Stimulated activated naive CD4-positive, alpha-beta T cell (primary cell): ENCODE measurements at regions not wholly inside any gene's neighbourhood (a gene's known extent, or its start where the extent isn't known, plus 50 kb on each side); places are given as distances from the start of the nearest gene placed in this dataset.

Experiments used
- DNase-seq, 6 experiments: peaks; one replicate each; lab custom pipeline; 2025; lab: John Stamatoyannopoulos, UW

DNA sequence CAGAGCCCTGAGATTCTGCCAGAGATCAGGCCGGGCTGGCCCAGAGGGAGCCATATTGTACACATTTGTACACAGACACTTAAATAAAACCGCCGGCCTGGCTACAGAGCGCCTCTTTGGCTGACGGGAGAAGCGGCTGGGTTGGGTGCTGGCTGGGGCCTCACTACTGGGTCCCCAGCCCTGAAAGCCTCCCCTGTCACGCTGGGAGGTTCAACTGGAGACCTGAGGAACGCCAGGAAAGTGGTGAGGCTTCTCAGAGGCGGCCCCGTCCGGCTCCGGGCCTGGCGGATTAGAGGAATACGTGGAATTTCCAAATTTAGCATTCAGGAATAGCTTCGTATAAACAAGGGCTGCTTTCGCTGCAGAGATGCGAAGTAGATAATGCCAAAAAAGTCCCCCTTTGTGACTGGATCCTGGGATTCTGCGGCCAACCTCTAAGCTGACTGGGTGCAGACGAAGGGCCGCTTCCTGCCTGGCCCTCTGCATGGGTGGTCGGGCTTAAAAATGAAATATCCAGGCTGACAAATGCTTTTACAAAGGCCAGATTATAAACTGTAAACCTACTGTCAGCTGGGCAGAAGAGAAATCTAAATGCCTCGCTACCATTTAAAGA, 252.4 kb downstream of the IRF8 start:
- no peak for DNase-seq

DNA sequence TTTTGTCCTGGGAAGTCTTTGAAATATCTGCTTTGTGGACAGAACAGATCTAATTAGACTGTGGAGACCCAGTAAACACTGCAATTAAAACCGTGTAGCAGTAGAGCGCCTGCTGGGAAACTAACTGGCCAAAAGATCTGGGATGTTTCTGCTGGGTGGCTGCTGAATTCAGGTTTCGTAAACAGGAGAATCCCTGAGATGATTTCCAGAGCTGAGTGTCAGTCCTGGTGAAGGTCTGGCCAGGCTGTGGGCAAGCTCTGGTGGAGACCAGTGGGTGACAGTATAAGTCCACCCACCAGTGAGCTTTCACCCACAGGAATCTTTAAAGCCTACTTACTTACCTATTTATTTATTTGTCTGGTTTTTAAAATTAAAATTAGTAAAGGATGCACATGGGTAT, 257.2 kb downstream of the IRF8 start:
- no peak for DNase-seq

DNA sequence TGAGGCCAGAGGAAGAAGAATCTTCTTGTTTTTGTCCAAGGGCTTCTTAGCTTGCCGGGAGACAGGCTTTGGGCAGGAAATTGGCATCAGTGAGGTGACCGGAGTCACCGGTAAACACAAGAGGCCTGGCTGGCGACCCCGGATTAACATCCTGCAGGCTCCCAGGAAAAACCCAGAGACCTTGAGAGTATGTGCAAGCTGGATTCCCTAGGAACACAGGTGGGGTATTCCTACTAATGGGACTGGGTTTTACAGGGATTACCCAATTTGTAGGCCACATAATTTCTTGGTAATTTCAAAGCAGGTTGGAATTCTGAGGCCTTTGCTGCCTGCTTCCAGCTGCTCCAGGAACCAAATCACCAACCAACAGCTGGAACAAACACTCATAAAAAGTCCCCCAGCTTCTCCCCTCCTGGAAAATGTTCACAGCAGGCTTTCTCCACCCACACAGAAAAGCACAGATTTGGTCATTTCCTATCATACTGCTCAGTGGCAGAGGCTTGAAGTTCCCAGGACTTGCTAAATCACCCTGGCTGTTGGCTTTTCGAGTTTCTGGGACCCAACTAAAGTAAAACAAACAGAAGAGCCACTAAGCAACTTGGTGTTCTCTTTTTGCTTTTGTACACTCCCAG, 258.8 kb downstream of the IRF8 start:
- no peak for DNase-seq

DNA sequence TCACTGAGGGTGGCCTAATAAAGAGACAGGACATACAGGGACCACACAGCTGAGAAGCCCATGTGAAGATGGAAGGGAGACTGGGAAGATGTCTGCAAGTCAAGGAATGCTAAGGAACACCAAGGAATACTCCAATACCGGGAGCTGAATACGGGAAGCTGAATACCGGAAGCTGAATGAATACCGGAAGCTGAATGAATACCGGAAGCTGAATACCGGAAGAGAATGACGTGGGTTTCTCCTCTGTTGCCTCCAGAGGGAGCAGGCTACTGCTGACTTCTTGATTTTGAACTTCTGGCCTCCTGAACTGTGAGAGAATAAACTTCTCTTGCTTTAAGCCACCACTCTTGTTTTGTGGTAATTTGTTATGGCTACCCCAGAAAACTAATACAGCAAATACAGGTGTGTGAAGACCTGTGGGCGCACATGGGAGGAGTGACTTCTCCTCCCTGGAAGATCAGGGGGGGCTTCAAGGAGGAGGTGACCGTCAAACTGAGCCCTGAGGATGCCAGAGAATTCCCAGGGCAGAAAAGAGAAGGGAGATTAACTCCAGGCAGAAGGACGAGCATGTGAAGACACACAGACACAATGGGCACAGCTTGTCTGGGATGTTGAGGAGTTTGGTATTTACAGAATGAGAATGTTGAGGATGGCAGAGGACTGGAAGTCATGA, 259.9 kb downstream of the IRF8 start:
- no peak for DNase-seq

DNA sequence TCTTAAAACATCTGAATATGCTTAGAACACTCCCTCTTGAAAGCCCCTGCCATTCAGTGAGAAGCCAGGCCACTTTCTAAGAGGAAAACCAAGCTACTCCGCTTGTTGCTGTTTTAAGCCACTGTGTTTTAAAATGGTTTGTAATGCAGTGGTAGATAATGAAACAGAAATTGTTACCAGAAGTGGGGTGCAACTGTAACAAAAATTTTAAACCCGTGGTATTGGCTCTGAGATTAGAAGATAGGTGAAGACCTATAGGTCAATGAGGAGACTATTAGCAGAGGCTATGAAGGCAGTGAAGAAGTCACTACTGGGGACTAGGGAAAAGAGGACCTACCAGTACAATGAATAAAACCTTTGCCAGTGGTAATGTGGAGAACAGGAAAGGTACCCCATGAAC, 266.5 kb downstream of the IRF8 start:
- DNase-seq, result no peak

DNA sequence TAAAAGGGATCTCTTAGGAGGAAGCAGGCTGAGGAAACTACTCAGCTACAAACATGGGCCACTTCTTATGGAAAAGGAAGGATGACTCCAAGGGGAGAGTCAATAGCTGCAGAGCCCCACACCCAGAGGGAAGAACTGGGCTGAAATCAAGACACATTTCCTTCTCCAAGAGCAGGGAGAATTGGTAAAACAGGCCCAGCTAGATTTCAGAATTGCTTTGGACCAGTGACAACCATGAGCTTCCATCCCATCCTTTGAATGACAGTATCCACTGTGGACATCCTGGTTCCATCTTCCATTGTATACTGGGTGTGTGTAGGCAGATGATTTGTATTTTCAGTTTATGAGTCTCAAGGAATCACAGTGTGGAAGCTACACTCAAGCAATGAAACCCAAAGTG, 267.5 kb downstream of the IRF8 start:
- DNase-seq, result no peak

DNA sequence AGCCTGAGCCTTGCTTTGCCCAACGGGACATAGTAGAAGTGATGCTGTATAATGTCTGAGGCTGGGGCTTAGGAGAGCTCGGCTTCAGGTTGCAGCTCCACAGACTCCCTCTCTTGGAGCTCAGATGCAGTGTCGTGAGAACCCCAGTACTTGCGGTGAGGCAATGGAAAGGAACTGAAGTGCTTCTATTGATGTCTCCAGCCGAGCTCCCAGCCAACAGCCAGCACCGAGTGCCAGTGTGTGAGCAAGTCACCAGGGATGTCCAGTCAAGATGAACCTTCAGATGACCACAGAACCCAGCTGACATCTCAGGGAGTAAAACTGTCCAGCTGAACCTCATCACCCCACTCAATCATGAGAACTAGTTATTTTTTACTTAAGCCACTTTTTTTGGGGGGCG, 268.1 kb downstream of the IRF8 start:
- no peak for DNase-seq

DNA sequence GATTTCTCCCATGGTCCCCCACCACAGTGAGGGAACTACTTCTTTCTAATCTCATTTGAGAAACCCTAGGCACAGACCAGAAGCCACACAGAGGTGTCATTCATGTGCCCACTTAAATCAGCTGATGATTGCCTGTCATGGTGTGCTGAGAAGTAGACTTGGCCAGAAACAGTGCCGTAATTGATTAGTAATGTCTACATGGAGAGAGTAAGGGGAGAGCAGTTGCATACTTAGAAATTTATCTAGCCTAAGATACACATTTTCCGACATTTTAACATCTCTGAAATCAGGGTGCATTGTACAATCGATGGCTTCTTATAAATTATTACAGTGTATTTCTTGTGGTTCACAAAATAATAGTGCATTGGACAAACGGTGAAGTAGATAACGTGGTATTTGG, 271.8 kb downstream of the IRF8 start:
- no peak for DNase-seq

DNA sequence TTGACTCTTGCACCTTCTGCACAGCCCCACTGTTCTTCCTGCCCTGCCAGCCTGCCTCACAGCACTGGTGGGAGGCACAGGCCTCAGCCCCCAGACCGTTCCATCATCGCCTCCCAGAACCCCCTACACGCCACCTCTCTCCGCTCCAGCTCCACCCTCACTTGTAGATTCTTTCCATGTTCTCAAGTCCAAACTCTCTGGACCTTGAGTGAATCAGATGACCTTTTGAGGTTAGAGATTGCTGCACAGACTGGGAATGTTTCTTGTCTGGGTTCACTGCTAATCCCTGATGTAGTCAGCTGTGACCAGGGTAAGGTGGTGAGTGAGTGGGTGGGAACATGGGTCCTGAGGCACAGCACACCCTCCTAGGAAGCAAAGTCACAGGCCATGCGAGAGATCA, 272.4 kb downstream of the IRF8 start:
- no peak for DNase-seq

DNA sequence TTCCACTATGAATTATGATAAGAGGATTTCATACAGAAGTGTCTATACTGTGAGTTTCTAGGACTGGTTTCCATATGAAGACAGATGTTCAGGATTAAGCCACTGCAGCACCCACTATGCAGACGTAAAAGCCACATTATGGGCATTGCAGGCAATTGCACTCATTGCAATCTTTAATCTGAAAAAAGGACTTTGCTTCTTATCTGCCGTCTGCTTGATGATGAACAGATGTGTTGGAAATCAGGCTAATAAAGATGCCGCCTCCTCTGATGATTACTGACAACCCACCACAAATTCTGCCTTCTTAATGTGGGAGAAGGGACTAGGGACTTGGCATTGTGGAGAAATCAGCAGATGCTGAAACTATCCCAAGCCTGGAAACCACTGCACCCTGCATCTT, 276.9 kb downstream of the IRF8 start:
- DNase-seq, result no peak

DNA sequence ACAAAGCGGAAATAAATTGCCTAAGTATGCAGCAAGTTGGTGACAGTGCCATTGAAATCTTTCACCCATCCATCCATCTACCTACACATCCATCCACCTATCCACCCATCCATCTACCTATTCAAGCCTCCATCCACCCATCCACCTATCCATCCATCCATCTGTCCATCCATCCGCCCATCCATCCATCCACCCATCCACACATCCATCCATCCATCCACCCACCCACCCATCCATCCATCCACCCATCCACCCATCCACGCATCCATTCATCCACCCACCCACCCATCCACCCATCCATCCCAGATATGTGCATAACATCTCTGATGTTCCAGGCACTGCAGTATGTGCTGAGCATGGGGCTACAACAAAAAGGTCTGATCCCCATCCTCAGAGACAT, 277.5 kb downstream of the IRF8 start:
- no peak for DNase-seq

DNA sequence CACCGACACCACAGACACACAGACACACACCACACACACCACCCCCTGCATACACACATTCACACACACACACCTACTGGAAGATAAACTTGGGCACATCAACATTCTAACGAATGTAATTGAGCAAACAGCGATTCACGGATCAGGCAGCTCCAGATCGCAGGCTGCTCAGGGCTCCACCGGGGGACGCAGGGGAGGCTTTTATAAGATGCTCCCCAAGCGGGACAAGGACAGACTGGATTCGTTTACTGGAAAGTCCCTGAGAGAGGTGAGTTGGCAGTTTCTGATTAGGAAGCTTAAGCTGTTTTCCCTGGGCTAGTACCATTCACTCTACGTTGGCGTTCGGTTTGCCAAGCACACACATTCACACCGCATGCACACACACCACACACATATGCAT, 281.3 kb downstream of the IRF8 start:
- DNase-seq, result no peak

DNA sequence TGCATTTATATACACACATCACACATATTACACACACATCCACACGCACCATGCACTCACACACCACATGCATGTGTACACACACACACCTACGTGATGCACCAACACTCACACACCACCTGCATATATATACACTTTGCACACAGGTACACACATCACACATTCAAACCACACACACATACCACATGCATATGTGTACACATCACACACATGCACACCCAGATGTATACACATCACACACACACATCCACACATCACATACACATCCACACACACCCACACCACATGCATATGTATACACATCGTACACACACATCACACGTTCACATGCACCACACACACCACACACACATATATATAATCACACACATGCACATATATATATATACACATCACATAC, 281.8 kb downstream of the IRF8 start:
- no peak for DNase-seq

DNA sequence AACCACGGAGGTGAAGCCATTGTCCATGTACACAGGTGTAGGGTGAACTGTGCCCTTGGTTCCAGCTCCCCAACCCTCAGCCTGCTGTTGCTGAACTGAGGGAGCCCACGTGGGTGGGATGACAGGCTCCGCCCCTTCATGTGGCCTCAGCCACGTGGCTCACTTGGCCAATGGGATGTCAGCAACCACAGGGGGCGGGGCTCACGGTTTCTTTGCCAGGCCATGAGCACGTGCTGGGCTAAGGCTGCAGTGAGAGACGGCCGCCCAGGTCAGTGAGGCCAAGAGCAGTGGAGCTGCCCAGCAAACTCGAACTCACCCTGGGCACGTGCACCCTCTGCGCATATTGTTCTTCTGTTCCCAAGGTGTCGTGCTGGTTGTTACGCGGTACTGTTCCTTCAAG, 282.6 kb downstream of the IRF8 start:
- no peak for DNase-seq

DNA sequence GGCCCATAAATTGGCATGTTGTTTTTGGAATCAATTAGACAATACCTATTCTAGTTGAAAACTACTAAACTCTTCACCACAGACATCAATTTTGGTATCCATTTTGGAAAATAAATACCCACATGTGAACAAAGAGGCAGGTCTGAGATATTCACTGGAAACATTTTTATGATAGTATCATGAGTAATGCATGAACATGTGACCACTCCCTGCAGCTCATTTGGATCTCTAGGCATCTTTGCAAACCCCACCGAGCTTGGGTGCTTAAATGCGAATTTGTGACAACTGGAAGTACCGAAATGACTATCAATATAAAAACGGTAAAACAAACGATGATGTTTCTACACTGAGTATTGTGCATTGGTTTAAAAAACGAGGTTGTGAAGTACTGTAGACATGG, 285.2 kb downstream of the IRF8 start:
- DNase-seq, result no peak

DNA sequence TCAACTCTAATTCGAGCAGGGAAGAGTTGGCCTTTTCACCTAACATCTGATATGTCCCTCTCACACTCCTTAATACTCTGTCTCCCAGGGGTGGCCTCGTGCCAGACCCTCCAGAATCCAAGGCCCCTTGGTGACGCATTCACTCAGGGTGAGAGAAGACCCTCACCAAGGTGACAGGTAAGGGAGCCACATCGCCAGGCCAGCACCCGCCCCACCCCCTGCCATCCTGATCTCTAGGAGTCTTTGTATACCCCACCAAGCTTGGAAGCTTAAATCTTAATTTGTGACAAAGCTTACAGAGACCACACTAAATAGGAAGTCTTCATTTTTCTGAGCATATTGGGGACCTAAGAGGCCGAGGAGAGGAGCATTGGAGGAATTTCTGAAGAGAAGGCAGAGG, 286.1 kb downstream of the IRF8 start:
- no peak for DNase-seq

DNA sequence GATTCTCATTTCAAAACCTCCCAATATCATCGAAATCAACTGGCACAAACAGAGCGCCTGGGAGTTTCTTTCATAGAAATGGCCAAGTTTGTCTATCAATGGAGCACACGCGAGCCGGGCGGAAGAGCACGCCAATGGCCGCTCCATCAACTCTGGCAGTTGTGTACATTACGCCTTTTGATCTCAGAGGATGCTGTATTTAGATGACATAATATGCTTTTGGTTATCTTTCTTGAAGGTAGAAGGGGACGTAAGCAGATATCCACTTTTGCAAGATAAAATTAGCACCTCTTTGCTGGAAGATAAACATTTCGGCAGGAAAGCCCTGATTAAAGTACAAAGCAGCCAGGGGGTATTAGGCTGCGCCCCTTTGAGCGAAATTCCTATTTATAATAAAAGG, 287.4 kb downstream of the IRF8 start:
- no peak for DNase-seq

DNA sequence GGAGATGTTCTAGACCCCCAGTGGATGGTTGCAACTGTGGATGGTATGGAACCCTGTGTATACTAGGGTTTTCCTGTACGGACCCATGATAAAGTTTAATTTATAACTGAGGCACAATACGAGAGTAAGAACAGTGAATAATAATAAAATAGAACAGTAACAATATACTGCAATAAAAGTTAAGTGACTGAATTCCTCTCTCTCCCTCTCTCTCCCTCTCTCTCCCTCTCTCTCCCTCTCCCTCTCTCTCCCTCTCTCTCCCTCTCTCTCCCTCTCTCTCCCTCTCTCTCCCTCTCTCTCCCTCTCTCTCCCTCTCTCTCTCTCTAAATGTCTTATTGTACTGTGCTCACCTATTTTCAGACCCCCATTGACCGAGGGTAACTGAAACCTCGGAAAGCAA, 291.0 kb downstream of the IRF8 start:
- no peak for DNase-seq

DNA sequence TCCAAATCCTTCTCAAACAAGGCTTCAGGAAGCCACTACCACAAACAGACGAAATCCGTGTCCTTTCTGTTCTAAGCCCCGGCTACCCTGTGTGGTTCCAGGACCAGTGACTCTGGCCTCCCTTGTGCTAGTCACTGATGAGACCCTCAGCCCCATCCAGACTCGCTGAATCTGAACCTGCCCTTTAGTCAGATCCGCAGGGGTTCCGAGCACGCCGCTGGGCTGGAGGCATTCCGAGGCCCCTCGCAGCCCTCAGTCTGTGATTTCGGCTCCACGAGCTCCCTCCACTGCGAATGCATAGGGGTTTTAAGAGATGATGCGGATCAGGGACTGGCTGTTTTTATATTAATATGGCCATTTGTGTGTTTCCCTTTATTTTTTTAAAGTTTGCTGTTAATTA, 292.7 kb downstream of the IRF8 start:
- no peak for DNase-seq

DNA sequence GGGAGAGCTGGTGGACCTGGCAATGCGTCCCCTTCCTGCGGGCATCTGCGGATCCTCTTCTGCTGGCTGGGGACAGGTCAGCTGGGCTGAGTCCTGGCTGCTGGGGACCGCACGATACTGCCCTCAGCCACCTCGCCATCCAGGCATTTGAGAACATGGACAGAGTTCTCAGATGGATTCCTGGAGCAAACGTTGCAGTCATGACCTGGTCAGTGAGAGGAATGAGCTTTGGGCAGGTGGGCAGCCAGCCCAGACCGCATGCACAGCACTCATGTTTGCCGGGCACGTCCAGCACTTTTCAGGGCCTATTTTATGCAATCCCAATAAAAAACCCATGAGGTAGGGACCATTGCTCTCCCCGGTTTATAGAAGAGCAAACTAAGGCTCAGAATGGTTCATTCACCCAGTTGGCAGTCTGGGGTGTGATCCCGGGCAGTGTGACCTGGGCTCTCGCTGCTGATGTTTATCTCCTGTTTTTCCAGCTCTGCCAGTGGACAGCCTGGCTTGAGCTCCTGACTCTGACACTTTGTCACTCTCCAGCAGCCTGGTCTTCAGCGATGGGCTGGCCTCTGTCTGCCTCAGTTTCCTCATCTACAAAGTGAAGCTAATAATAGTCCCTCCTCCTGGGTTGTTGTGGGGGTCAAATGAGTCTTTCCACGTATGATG, 294.7 kb downstream of the IRF8 start:
- DNase-seq, result no peak

DNA sequence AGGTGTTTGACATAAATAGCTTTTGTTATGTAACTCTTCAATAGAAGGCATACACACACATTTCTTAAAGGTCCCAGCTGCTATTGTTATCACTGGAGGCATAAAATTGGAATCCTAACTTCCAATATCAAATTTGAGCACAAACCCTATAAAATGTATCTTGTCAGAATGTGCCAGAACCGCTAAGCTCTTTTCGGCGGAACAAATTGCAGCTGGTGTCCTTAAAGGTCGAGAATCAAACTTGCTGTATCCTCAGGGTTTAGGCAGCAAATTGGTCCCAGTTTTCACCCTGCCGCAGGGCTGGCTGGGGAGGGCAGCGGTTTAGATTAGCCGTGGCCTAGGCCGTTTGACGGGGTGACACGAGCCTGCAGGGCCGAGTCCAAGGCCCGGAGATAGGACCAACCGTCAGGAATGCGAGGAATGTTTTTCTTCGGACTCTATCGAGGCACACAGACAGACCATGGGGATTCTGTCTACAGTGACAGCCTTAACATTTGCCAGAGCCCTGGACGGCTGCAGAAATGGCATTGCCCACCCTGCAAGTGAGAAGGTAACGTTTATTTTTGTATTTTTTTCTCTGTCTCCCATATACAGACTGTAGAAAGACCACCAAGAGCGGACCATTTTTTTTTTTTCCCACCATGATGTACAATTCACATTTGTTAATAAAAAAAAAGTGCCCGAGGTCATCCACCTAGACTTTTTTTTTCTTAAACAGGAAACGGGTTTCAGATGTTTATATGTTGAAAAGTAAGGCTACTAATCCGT, 297.1 kb downstream of the IRF8 start:
- no peak for DNase-seq

DNA sequence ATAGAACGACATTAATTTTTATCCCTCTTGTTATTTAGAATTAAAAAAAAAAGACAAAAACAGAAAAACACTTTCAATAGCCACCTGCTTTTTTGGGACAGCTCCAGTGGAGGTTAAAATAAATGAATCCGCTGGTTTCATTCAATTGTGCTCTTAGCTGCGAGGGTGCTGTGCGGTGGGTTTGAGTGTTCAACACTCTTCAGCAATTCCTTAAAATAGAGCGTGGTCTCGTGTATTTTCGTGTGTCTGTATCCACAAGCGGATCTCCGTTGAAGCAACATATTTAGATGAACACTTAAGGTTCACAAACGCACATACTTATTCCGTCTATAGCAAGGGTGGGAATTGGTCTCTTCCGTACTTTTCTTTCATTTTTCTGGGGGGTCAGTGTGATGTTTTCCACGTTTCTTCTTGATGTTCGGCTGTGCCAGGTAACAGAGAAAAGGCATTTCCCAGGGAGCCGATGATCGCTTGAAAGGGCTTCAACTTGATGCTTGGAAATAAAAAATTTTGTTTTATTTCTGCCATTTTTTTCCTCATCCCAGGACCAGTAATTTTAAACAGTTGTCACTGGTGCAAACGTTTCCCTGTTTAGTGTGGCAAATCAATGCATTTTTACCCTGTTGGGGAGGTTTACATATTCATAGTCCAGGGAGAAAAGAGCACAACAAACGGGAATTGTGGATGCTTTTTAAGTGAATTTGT, 297.9 kb downstream of the IRF8 start:
- DNase-seq, result no peak
